T47D (cell line): ENCODE measurements at regions not wholly inside any gene's neighbourhood (a gene's known extent, or its start where the extent isn't known, plus 50 kb on each side); places are given as distances from the start of the nearest gene placed in this dataset.

Source experiments
- DNase-seq, 2 experiments: peaks; one replicate each; pipeline versions ENCODE4 v3.0.0 to v3.0.0-alpha.2; 2011 to 2012; ENCODE audit warnings: low read depth in 1 of 2, low spot score in 1 of 2
- JUND ChIP-seq: IDR thresholded peaks from 2 replicates; pipeline ENCODE4 v1.6.1; 2012; ENCODE audit warnings: low read depth
- in situ Hi-C: cut with HindIII; loops from 2 replicates; pipeline ENCODE4 v1.10.0; 2016; ENCODE audit warnings: low sequenced_read_pairs, low pct_unique_long_range_greater_than_20kb

DNA sequence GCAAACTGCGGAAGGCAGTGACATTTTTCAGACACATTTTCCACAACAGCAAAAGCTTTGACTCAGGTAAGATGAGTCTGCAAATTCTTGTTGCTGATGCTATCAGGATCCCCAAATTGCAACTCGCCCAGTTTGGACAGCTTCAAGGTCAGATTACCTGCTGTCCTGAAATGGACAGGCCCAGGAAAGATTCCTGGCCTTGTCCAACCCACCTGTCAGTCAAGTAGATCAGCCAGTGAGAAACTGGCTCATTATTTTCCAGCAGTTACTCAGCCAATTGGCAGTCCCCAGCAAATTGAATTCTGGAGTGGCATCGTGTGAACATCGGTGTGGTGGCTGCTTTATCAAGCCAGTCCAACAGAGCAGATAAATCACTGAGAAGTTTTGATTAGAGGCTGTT lies 84.5 kb upstream of the SNAP25 start:
- DNase-seq = no peak
- in situ Hi-C loops = no loop called here
- TF ChIP-seq JUND = no peak

DNA sequence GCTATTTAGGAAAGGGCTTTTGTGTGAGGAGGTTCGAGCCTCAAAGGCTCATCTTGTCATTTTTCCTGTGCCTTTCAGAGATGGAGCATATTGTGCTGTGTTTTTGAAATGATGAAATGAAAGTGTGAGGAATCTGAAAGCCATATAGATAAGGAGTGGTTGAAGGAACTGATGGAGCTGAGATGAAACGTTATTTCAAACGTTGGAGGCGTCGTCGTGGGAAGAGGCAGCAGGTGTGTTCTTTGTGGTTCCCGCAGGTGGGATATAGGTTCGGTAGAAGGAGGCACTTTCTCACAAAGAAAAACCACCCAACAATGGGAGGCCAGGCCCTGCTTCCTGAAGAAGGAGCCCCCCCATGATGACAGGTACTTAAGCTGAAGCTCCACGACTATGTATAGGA lies 83.2 kb upstream of the SNAP25 start:
- no peak for DNase-seq
- TF ChIP-seq JUND = no peak
- in situ Hi-C loops = no loop called here

GRCh38 chr20:10137032-10137431 lies 81.6 kb upstream of the SNAP25 start:
- TF ChIP-seq JUND = no peak
- in situ Hi-C loops = no loop called here
- no peak for DNase-seq

DNA sequence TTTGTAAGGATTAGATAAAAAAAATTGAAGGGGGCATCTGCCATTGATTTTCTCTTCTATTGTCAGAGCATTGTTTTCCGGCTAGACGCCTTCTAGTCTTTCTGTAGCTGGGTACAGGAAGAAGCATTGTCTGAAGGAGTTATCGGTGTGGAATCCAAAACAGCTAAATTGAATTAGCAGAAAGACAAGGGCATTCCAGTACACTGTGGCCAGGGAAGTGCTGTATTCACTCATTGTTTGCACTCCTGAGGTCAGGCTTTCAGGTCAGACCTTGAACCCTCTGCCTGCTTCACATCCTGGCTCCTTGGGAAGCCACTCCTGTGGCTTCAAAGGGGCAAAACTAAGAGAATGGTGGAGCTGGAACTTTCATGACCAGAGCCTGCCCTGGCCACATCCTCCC lies 81.1 kb upstream of the SNAP25 start:
- DNase-seq = no peak
- in situ Hi-C loops = no loop called here
- no peak for TF ChIP-seq JUND

DNA sequence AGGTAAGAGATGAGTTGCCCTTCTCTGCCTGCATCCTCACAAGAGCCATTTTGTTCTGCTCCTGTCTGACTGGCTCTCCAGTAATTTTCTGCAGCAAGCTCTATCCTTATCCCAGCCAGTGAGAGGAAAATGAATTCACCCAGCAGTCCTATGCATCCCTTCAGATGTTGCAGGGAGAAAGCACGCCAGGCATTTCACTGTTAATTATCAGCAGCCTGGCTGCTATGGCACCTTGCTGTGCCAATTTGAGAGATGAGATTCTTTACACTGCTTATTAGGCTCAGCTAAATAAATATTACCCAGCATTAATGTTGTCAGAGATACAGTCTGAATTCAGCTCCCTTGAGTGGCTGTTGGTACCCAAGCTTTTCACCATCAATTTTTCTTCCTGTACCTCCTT lies 61.1 kb upstream of the SNAP25 start:
- in situ Hi-C loops = no loop called here

GRCh38 chr20:10167040-10167439 lies 51.6 kb upstream of the SNAP25 start:
- in situ Hi-C loops = no loop called here
- TF ChIP-seq JUND = no peak
- no peak for DNase-seq

More for the DNA sequence above, 61.1 kb upstream of the SNAP25 start:
- no peak for DNase-seq
- TF ChIP-seq JUND = no peak

DNA sequence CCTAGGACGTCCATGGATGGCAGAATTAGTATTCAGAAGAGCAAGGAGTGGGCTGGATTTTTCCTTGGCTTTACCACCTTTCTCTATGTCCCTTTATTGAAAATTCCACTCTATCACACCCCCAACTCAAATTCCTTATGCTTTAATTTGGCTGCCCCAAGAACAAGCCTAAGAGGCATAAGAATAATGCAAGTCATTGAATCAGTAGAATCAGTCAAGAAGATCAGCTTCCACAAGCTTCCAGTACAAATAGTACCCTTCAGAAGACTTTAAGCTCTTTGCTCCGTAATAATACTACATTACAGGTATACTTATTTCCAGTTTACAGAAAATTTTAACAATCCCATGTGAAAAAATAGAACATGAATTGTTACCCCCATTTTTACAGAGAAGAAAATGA lies 51.0 kb upstream of the SNAP25 start:
- no peak for DNase-seq
- in situ Hi-C loops = no loop called here
- TF ChIP-seq JUND = no peak
